GM04504 (cell line): ENCODE measurements at regions not wholly inside any gene's neighbourhood (a gene's known extent, or its start where the extent isn't known, plus 50 kb on each side); places are given as distances from the start of the nearest gene placed in this dataset.
"Not testable (repeated sequence)": the region's sequence is repeated elsewhere in the genome, so short reads cannot be mapped to it uniquely, and the experiment has no call there.

Experiments
- DNase-seq: peaks from one replicate; pipeline ENCODE4 v3.0.0-alpha.2; 2012; ENCODE audit warnings: low read depth

DNA sequence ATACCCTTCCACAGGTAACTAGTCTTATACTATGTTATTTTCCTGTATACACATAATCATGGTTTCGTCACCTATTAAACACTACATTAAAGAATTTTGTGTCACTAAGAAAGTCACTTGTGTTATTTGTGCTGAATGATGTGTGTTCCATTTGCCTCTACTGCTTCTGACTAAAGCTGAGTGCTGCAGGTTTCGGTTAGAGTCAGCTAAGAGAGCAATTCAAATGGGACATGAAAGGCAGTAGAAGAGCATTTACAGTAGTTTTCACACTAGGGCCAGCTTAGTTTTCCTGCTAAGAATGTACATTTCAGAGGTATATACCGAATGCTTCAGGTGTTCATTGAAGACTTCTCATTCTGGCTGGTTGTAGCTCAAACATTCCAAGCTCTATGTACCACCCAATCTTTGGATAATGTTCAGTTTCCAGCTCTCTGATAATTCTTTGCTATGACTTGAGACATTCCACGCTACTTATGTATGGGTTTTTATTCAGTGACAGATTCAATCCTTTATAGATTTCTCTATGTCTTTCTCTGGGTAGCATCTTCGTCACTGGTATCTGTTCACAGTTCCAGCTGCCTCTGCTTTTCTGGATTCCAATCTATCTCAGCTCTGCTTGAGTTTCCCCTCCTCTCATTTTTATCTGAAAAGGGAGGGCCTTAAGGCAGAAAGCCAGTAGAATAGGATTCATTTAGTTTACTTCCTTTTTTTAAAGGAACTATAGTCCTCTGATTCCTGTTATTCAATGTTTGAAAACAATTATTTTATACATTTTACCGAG is 164.4 kb downstream of the CXXC4 start:
- no peak for DNase-seq

- not testable (repeated sequence) for DNase-seq
Measured at GRCh38 chr4:104326991-104327694, 167.6 kb downstream of the CXXC4 start.

- no peak for DNase-seq
Measured at GRCh38 chr4:104302731-104303130, 192.0 kb downstream of the CXXC4 start.

DNA sequence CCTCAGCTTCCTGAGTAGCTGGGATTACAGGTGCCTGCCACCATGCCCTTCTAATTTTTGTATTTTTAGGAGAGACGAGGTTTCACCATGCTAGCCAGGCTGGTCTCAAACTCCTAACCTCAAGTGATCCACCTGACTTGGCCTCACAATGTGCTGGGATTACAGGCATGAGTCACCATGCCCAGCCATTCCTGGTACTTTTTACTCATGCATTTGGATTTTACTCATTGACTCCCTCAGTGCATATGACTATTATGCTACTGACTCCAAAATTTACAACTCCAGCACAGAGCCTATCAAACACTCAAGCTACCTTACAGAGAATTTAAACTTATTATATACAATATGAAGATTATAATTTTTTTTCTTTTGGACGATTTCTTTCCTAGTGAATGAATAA is 199.9 kb downstream of the CXXC4 start:
- DNase-seq = no peak

DNA sequence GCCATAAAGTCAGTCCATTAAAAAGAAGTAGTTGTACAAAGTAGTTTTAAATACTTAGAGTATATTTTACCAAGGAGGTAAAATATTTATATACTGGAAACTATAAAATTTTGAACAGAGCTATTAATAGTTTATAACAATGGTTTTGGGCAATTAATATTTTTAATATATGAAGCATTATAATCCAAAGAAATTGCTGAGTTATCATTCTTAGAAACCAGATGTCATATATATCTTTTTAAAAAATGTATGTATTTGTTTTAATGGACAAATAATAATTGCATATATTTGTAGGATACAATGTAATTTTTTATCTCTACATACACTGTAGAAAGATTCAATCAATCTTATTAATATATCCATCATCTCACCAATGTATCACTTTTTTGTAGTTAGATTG is 207.8 kb downstream of the CXXC4 start:
- DNase-seq = no peak

- no peak for DNase-seq
Measured at GRCh38 chr4:104283303-104283702, 211.4 kb downstream of the CXXC4 start.

- DNase-seq = no peak
Measured at GRCh38 chr4:104279744-104280143, 214.9 kb downstream of the CXXC4 start.

GRCh38 chr4:104272966-104273365 is 221.7 kb downstream of the CXXC4 start:
- no peak for DNase-seq

DNA sequence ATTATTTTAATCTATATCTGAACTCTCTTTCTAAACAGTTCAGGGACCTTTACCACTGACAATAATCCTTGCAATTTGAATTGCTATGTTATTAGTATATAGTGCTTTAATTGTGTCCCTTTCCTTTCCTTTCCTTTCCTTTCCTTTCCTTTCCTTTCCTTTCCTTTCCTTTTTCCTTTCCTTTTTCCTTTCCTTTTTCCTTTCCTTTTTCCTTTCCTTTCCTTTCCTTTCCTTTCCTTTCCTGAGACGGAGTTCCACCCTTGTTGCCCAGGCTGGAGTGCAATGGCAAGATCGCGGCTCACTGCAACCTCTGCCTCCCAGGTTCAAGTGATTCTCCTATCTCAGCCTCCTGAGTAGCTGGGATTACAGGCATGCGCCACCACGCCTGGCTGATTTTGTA is 225.1 kb downstream of the CXXC4 start:
- not testable (repeated sequence) for DNase-seq

GRCh38 chr4:104263100-104263499 is 231.6 kb downstream of the CXXC4 start:
- no peak for DNase-seq

DNA sequence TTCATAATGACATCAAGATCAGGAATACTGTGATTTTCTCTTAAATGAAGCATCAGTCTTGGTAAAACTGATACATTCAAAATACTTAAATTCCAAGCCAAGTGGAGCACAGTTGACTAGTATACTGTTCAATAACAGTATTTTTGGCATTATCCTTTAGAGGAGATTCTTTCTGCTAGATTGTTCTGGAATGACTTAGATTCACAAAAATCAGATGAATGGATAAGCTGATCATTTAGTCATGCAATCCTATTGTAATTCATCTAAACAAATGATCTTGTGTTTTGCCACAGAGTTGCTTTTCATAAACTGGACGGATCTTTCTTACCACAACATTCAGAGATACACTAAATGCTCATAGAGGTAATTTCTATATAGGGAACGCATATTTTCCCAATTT is 232.0 kb downstream of the CXXC4 start:
- no peak for DNase-seq

DNA sequence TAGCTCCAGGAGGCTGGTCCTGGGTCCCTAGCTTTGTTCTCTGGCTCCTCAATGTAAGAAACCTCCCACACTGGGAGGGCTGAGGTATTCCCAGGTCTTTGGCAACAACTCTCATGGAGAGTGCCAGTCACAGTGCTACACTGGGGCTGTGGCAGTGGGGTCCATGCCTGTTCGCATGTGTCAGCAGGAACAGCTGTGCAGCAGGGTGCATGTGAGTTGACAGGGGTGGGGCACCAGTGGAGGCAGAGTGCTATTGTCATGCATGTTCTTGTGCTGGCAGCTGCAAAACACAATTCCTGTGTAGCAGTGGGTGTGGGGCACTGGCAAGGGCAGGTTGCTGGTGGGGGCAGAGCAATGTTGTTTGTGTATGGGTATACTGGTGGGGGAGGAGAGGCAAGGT is 246.0 kb downstream of the CXXC4 start:
- DNase-seq = no peak

DNA sequence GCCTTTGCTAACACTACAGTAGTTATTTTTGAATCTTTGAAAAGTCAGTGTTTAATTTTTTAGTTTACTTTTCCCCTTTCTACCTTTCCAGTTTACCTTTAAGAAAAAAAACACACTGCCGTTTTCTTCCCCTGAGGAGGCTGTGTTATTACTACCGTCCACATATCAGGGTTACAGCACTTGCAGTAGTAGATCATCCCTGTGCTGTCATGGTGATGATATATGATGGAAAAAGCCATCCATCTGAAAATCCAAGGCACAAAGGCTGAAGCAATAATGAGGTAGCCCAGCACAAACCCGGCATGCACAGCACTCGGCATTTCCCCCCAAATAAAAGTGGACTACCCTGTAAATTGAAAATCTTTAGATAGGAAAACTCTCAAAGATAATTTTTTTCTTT is 258.7 kb downstream of the CXXC4 start:
- no peak for DNase-seq

DNA sequence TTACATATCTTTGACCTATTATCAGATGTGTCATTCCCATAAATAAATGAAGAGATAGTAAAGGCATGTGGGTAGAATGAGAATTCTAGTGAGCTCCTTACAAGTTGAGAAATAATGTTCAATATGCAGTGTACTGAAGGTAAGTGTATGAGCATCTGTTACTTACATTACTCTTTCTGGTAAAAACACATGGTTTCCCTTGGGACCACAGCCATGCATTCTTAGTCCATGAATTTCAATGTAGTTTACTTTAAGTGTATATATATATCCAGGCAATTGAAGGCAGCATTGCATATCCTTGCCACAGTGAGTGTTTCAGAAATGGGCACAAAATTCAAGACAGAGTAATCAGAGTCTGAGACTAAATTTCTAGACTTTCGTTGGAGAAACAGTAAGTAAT is 277.2 kb downstream of the CXXC4 start:
- DNase-seq = no peak

- no peak for DNase-seq
Measured at GRCh38 chr4:104211657-104212056, 283.0 kb downstream of the CXXC4 start.

DNA sequence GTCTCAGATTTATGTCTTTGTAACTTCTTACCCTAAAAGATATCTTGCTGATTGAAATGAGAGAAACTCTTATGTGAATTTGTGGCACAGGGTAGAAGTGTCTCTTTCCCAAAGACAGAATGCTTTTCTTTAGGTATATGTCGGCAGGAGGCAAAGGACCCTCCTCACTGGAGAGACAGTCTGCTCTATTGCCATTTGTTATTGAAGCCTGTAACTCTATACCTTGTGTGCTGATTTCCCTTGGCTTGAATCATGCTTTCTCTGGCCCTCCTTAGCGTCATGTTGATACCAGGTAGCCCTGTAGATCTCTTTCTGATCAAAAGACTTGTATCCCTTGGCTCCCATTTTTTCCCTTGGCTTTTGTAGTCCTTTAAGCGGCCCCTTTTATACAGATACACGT is 284.3 kb downstream of the CXXC4 start:
- DNase-seq = no peak

DNA sequence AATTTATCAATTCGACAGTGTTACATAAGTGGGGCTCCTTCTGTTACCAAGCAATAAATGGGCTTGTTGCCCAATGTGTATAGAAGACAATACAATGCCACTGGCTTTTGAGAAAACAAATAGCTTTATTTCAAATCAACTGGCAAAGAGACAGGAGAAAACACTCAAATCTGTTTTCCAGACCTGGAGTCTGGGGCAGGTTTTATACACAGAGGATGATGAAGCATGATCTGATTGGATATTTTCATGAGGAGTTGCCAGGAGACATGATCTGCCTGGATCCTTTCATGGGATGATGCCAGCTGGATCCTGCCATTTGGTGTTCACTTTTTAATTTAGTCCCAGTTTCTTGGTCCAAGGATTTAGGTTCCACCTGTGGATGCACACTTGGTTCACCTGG is 287.9 kb downstream of the CXXC4 start:
- no peak for DNase-seq

DNA sequence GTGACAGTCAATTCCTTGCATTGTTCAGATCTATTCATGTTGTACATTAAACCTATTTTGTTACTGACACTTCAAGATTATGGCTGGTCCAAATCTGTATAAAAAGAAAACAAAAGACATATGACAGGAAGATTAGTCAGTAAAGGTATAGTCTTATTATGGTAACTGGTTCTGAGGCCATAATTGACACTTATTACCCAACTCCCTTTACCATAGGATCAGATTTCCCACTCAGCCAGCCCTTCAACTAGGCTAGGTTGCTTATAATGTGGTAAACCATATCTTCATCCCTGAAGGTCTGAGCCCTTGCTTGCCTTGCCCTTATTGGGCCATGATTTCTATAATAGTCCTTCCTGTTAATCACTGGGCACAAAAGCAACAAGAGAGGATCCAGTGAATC is 289.6 kb downstream of the CXXC4 start:
- DNase-seq = no peak

- no peak for DNase-seq
Measured at GRCh38 chr4:104188301-104188700, 306.4 kb downstream of the CXXC4 start.

- no peak for DNase-seq
Measured at GRCh38 chr4:104169437-104169836, 325.3 kb downstream of the CXXC4 start.

DNA sequence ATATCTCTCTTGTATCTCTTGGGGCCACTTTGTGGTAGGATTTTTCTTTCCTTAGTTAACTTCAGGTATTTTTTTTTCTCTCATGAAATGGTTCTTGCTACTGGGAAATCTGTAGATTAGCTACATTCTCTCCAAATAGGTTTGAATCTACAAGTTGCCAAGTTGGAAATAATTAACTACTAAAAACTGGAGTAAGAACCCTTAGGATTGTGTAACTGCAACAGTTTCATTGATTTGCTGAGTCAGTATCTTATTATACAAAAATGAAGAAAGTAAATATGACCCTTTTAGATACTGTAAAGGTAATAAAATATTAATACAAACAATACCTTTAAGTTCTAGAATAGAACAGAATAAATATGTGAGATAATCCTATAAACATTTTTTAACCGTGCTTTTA is 327.9 kb downstream of the CXXC4 start:
- no peak for DNase-seq

- no peak for DNase-seq
Measured at GRCh38 chr4:104163820-104164219, 330.9 kb downstream of the CXXC4 start.

DNA sequence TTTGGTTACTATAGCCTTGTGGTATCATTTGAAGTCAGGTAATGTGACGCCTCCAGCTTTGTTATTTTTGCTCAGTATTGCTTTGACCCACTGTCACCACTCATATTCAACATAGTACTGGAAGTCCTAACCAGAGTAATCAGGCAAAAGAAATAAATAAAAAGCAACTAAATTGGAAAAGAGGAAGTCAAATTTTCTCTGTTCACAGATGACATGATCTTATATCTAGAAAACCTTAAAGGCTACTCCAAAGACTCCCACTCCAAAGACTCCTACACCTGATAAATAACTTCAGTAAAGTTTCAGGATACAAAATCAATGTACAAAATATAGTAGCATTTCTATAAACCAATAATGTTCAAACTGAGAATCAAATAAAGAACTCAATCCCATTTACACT is 348.6 kb downstream of the CXXC4 start:
- no peak for DNase-seq

- DNase-seq = no peak
Measured at GRCh38 chr4:104138116-104138515, 356.6 kb downstream of the CXXC4 start.
